ENCODE measurements at regions not wholly inside any gene's neighbourhood (a gene's known extent, or its start where the extent isn't known, plus 50 kb on each side); places are given as distances from the start of the nearest gene placed in this dataset.

- TF ChIP-seq MAX (IDR thresholded peaks at IDR 0.05; ENCODE audit: low read depth, low read length) (no peak), CTCF (IDR thresholded peaks at IDR 0.05; ENCODE audit: low read depth, low read length) (no peak)
Measured at GRCh38 chr2:153091344-153091743, 372.9 kb downstream of the ARL6IP6 start.

Measured in NB4 (cell line).